Neuronal stem cell (in vitro differentiated cells): ENCODE measurements at regions not wholly inside any gene's neighbourhood (a gene's known extent, or its start where the extent isn't known, plus 50 kb on each side); places are given as distances from the start of the nearest gene placed in this dataset.
"Not testable (repeated sequence)": the region's sequence is repeated elsewhere in the genome, so short reads cannot be mapped to it uniquely, and the experiment has no call there.

Experiments
- DNase-seq: peaks from one replicate; pipeline ENCODE4 v3.0.0-alpha.2; 2013; ENCODE audit warnings: low spot score
- H2AFZ ChIP-seq: one replicate; pipeline ENCODE4 v1.6.1; 2013; ENCODE audit warnings: mild to moderate bottlenecking, low read length, inconsistent platforms
- H2AK5ac ChIP-seq: 2 replicates; pipeline ENCODE4 v1.6.1; 2013; ENCODE audit warnings: low read depth, mild to moderate bottlenecking, inconsistent platforms, low read length, moderate library complexity, mixed read lengths
- H2BK120ac ChIP-seq: 2 replicates; pipeline ENCODE4 v1.6.1; 2013; ENCODE audit warnings: low read depth, mild to moderate bottlenecking, inconsistent platforms, low read length, moderate library complexity, mixed read lengths
- H2BK12ac ChIP-seq: one replicate; pipeline ENCODE4 v1.6.1; 2013; ENCODE audit warnings: low read length, inconsistent platforms
- H2BK15ac ChIP-seq: 2 replicates; pipeline ENCODE4 v1.6.1; 2013; ENCODE audit warnings: mild to moderate bottlenecking, low read length, inconsistent platforms, mixed read lengths
- H2BK5ac ChIP-seq: one replicate; pipeline ENCODE4 v1.6.1; 2013; ENCODE audit warnings: inconsistent platforms, mild to moderate bottlenecking, low read length, moderate library complexity
- H3K14ac ChIP-seq: one replicate; pipeline ENCODE4 v1.6.1; 2013; ENCODE audit warnings: low read length, inconsistent platforms
- H3K18ac ChIP-seq: 2 replicates; pipeline ENCODE4 v1.6.1; 2013; ENCODE audit warnings: low read length, inconsistent platforms
- H3K23ac ChIP-seq: 2 replicates; pipeline ENCODE4 v1.6.1; 2013; ENCODE audit warnings: low read depth, mild to moderate bottlenecking, mixed read lengths, low read length, inconsistent platforms; ENCODE audit not compliant: poor library complexity
- H3K27ac ChIP-seq: replicated peaks from 3 replicates; pipeline ENCODE4 v1.5.1; 2013; ENCODE audit warnings: low read length, inconsistent platforms
- H3K27me3 ChIP-seq, 3 experiments: 2 replicates each; pipeline ENCODE4 v1.6.1; 2013; ENCODE audit warnings: low read length in 3 of 3, mild to moderate bottlenecking in 2 of 3, inconsistent platforms in 1 of 3, low read depth in 1 of 3, mixed read lengths in 1 of 3, moderate library complexity in 1 of 3; ENCODE audit not compliant: control insufficient read depth in 3 of 3, insufficient read depth in 3 of 3
- H3K36me3 ChIP-seq, 2 donors: replicated peaks in 1 of 2; 2 replicates each; pipeline ENCODE4 v1.6.1; 2013; ENCODE audit warnings: low read length in 2 of 2; ENCODE audit not compliant: control insufficient read depth in 2 of 2, insufficient read depth in 2 of 2
- H3K4ac ChIP-seq: 2 replicates; pipeline ENCODE4 v1.6.1; 2013; ENCODE audit warnings: inconsistent platforms, mild to moderate bottlenecking, low read length, moderate library complexity
- H3K4me1 ChIP-seq, 2 donors: 1 replicate in 1 of 2; 2 replicates in 1 of 2; pipeline ENCODE4 v1.6.1; 2013; ENCODE audit warnings: low read length in 2 of 2, low read depth in 1 of 2; ENCODE audit not compliant: control insufficient read depth in 2 of 2, insufficient read depth in 1 of 2
- H3K4me2 ChIP-seq: one replicate; pipeline ENCODE4 v1.6.1; 2013; ENCODE audit warnings: mild to moderate bottlenecking, low read length, inconsistent platforms; ENCODE audit not compliant: insufficient read depth, poor library complexity, severe bottlenecking
- H3K4me3 ChIP-seq, 2 donors: 2 replicates each; pipeline ENCODE4 v1.5.1; 2013; ENCODE audit warnings: low read length in 2 of 2, mild to moderate bottlenecking in 2 of 2, inconsistent platforms in 1 of 2, moderate library complexity in 1 of 2
- H3K79me1 ChIP-seq: one replicate; pipeline ENCODE4 v1.6.1; 2013; ENCODE audit warnings: low read depth, mild to moderate bottlenecking, inconsistent platforms, low read length, moderate library complexity
- H3K9ac ChIP-seq: one replicate; pipeline ENCODE4 v1.6.1; 2013; ENCODE audit warnings: mild to moderate bottlenecking, low read depth, low read length, inconsistent platforms; ENCODE audit not compliant: poor library complexity
- H3K9me3 ChIP-seq, 2 donors: replicated peaks in 1 of 2; 2 replicates each; pipeline versions ENCODE3 to v1.6.1; 2013; ENCODE audit warnings: low read length in 2 of 2, mild to moderate bottlenecking in 2 of 2, inconsistent platforms in 1 of 2, low read depth in 1 of 2, mixed read lengths in 1 of 2, moderate library complexity in 1 of 2; ENCODE audit not compliant: control insufficient read depth in 2 of 2, insufficient read depth in 1 of 2
- H4K8ac ChIP-seq: one replicate; pipeline ENCODE4 v1.6.1; 2013; ENCODE audit warnings: low read depth, mild to moderate bottlenecking, inconsistent platforms, low read length, moderate library complexity
- H4K91ac ChIP-seq: one replicate; pipeline ENCODE4 v1.6.1; 2013; ENCODE audit warnings: low read length, low read depth, mild to moderate bottlenecking, inconsistent platforms; ENCODE audit not compliant: poor library complexity
- whole genome bisulfite sequencing, 2 donors: extraction: QIAGEN DNeasy Blood & Tissue Kit; methylation state at CpG; one replicate each; pipeline ENCODE4 v1.1.7; 2013; ENCODE audit warnings: missing lambda C conversion rate in 2 of 2, mixed read lengths in 1 of 2; ENCODE audit not compliant: insufficient read length in 2 of 2, insufficient replicate concordance in 1 of 2; ENCODE audit errors: extremely low coverage in 2 of 2; 5-methylcytosine and 5-hydroxymethylcytosine counted together

GRCh38 chr5:154702477-154702876, 52.7 kb upstream of the LARP1 start:
- Histone ChIP-seq H3K9me3 (no peaks in the 10 kb centered on the region), H3K4ac (no peak overlapping the region), H3K4me1 (peaks cover 0 to 1% of the 10 kb centered on the region in 2 donors), H4K91ac (no peak overlapping the region), H2BK15ac (no peak overlapping the region), H2AK5ac (no peak overlapping the region), H3K4me3 (no peak overlapping the region), H3K27me3 (no peaks in the 10 kb centered on the region), H3K79me1 (no peaks in the 10 kb centered on the region), H3K18ac (no peak overlapping the region), H3K9ac (no peak overlapping the region), H3K27ac (no peak overlapping the region), H3K4me2 (no peak overlapping the region), H2BK120ac (no peak overlapping the region), H3K23ac (no peak overlapping the region), H2BK12ac (no peak overlapping the region), H4K8ac (no peak overlapping the region), H3K36me3 (no peaks in the 10 kb centered on the region), H3K14ac (no peak overlapping the region), H2BK5ac (no peak overlapping the region), H2AFZ (no peak overlapping the region)
- WGBS, 2 donors = no CpG with 5 or more reads among the region's 5 CpGs
- DNase-seq = no peak

- not testable (repeated sequence) for H3K27ac ChIP-seq, H3K4ac ChIP-seq, H3K4me1 ChIP-seq, H3K23ac ChIP-seq, H3K79me1 ChIP-seq, H3K9me3 ChIP-seq, H4K91ac ChIP-seq, H3K36me3 ChIP-seq, H2AK5ac ChIP-seq, H2BK120ac ChIP-seq, H3K14ac ChIP-seq, H2BK15ac ChIP-seq, H4K8ac ChIP-seq, DNase-seq, H2AFZ ChIP-seq, H3K4me2 ChIP-seq, H3K4me3 ChIP-seq, H3K18ac ChIP-seq, H3K27me3 ChIP-seq, H2BK5ac ChIP-seq, H3K9ac ChIP-seq, H2BK12ac ChIP-seq
- WGBS, 2 donors = no CpG with 5 or more reads among the region's 4 CpGs
Observed at GRCh38 chr5:154701725-154702124, 53.5 kb upstream of the LARP1 start.

GRCh38 chr5:154701181-154701580, 54.0 kb upstream of the LARP1 start:
- Histone ChIP-seq H3K14ac (no peak overlapping the region), H3K9me3 (no peaks in the 10 kb centered on the region), H3K18ac (no peak overlapping the region), H3K27ac (no peak overlapping the region), H3K4ac (no peak overlapping the region), H3K9ac (no peak overlapping the region), H2BK15ac (no peak overlapping the region), H3K4me1 (peaks cover 0 to 1% of the 10 kb centered on the region in 2 donors), H3K36me3 (no peaks in the 10 kb centered on the region), H4K91ac (no peak overlapping the region), H3K23ac (no peak overlapping the region), H2BK5ac (no peak overlapping the region), H3K4me3 (no peak overlapping the region), H2AFZ (no peak overlapping the region), H3K27me3 (no peaks in the 10 kb centered on the region), H2BK120ac (no peak overlapping the region), H3K79me1 (no peaks in the 10 kb centered on the region), H2AK5ac (no peak overlapping the region), H2BK12ac (no peak overlapping the region), H4K8ac (no peak overlapping the region), H3K4me2 (no peak overlapping the region)
- no CpG with 5 or more reads among the region's 3 CpGs for WGBS, 2 donors
- DNase-seq = no peak

GRCh38 chr5:154700289-154700928, 54.8 kb upstream of the LARP1 start:
- not testable (repeated sequence) for H4K8ac ChIP-seq, H3K9me3 ChIP-seq, H2AFZ ChIP-seq, H3K4me3 ChIP-seq, H3K18ac ChIP-seq, H2BK15ac ChIP-seq, H2BK12ac ChIP-seq, H3K4me1 ChIP-seq, H2BK120ac ChIP-seq, H3K23ac ChIP-seq, H3K9ac ChIP-seq, H3K79me1 ChIP-seq, H3K4ac ChIP-seq, H3K27ac ChIP-seq, H3K14ac ChIP-seq, H3K36me3 ChIP-seq, H2AK5ac ChIP-seq, DNase-seq, H2BK5ac ChIP-seq, H3K27me3 ChIP-seq, H4K91ac ChIP-seq, H3K4me2 ChIP-seq
- no CpG with 5 or more reads among the region's 10 CpGs for WGBS, 2 donors
